PFSK-1 (cell line): ENCODE measurements at regions not wholly inside any gene's neighbourhood (a gene's known extent, or its start where the extent isn't known, plus 50 kb on each side); places are given as distances from the start of the nearest gene placed in this dataset.

Experiments used
- POLR2AphosphoS5 ChIP-seq: IDR thresholded peaks from 2 replicates; pipeline ENCODE4 v1.6.1; 2012; ENCODE audit warnings: low read depth, mild to moderate bottlenecking, control low read depth, low read length, moderate library complexity
- SIN3A ChIP-seq: IDR thresholded peaks from 2 replicates; pipeline ENCODE4 v1.6.1; 2012; ENCODE audit warnings: mild to moderate bottlenecking, low read length, moderate library complexity, borderline replicate concordance; ENCODE audit not compliant: insufficient read depth

GRCh38 chr2:226154610-226155009 lies 645.0 kb downstream of the IRS1 start:
- TF ChIP-seq SIN3A (no peak), POLR2AphosphoS5 (no peak)
